ENCODE measurements at regions not wholly inside any gene's neighbourhood (a gene's known extent, or its start where the extent isn't known, plus 50 kb on each side); places are given as distances from the start of the nearest gene placed in this dataset.

GRCh38 chrX:40176351-40177116 is 78.8 kb upstream of the BCOR start:
- TF ChIP-seq CTCF (IDR thresholded peaks at IDR 0.05) (no peak), POLR2A (IDR thresholded peaks at IDR 0.05) (no peak)
